AG04449 (cell line): ENCODE measurements at regions not wholly inside any gene's neighbourhood (a gene's known extent, or its start where the extent isn't known, plus 50 kb on each side); places are given as distances from the start of the nearest gene placed in this dataset.

Source experiments
- CTCF ChIA-PET: fragments of 350-600 bp; formaldehyde crosslinking; extraction: SDS; loops from one replicate; lab custom pipeline; 2021; ENCODE audit warnings: antibody characterized with exemption; lab: Yijun Ruan, JAX
- POLR2A ChIA-PET: fragments of 400-600, 350-600 bp; formaldehyde crosslinking; extraction: SDS; loops from one replicate; lab custom pipeline; 2020; ENCODE audit warnings: antibody characterized with exemption, inconsistent platforms; lab: Yijun Ruan, JAX
- DNase-seq: peaks from one replicate; pipeline ENCODE4 v3.0.0-alpha.2; 2010; ENCODE audit warnings: low read depth, low spot score
- H3K4me3 ChIP-seq: 2 replicates; pipeline ENCODE4 v1.5.1; 2011; ENCODE audit warnings: low read depth, mild to moderate bottlenecking, control low read depth, low read length
- CTCF ChIP-seq: IDR thresholded peaks from one replicate; pipeline ENCODE4 v1.5.1; 2011; ENCODE audit warnings: mild to moderate bottlenecking, moderate library complexity, low read length, control low read depth, inconsistent platforms; ENCODE audit not compliant: insufficient read depth; ENCODE audit errors: missing control alignments

DNA sequence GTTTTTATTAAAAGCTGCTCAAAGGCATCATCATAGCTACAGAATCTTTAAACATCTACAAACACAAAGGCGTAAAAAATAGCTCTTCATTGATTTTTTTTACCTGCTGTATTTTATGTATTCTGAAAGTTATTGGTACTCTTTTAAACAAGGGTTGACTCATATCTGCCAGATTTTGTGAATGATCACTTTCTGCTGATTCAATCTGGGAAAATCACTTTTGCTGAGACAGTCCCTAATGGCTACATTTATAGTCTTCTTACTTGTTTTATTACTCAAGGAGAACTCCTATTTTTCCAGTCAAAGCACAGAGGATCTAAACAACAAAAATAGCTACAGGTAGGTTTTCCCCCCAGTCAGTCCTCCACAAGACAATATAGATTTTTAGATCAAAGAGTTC, 739.0 kb downstream of the CBLN4 start:
- no peak for DNase-seq
- POLR2A ChIA-PET, result no interaction called here
- no peak for TF ChIP-seq CTCF
- CTCF ChIA-PET, result no interaction called here
- no peak overlapping the region for H3K4me3 ChIP-seq

DNA sequence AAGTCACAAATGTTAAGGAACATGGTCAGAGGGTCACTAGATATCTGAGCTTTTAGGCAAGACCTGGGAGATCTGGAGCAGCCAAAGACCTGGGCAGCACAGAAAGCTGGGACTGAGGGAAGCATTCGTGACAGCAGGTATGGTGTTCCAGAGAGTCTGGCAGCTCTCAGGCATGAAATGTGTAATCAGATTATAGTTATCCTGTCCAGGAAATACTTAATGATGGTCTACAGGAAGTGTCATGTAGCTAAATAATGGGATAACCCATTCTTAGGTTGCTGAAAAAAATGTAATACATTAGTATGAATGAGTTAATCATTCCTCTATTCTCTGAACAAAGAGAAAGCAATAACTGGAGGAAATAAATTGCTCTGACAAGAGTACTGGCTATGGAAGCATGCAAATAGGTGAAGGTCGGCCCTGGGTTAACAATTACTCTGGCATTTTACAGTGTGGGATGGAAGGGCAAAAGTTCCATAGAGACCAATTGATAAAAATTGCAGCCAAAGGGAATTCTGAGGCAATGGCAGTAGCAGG, 740.5 kb downstream of the CBLN4 start:
- H3K4me3 ChIP-seq, result no peak overlapping the region
- no peak for DNase-seq
- no peak for TF ChIP-seq CTCF
- POLR2A ChIA-PET, result no interaction called here
- CTCF ChIA-PET, result no interaction called here

DNA sequence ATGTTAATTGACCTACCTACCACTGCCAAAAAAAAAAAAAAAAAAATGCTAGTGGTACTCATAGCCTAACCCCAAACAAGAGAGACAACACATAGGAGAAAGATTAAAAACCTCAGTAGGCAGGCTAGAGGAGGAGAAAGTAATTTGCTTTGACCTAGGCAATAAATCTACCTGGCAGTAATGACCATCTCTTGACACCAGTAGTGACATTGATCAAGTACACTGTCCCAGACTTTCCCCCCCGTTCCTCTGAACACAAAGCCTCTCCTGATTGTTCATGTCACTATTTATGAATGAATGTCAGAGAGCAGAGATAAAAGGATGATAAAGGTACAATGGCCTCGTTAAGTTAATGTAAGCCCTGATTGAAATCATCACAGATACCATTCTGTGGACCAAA, 746.8 kb downstream of the CBLN4 start:
- TF ChIP-seq CTCF, result no peak
- CTCF ChIA-PET, result no interaction called here
- H3K4me3 ChIP-seq, result no peak overlapping the region
- no peak for DNase-seq
- POLR2A ChIA-PET, result no interaction called here

GRCh38 chr20:55255016-55255415, 750.3 kb downstream of the CBLN4 start:
- ChIA-PET CTCF (interaction anchor here (0.6 kb wide), 1 partner anchor 1096 kb away, joined by 4 read pairs; no protein-coding TSS in a partner anchor), POLR2A (no interaction called here)
- DNase-seq, result no peak
- TF ChIP-seq CTCF, result no peak
- no peak overlapping the region for H3K4me3 ChIP-seq

DNA sequence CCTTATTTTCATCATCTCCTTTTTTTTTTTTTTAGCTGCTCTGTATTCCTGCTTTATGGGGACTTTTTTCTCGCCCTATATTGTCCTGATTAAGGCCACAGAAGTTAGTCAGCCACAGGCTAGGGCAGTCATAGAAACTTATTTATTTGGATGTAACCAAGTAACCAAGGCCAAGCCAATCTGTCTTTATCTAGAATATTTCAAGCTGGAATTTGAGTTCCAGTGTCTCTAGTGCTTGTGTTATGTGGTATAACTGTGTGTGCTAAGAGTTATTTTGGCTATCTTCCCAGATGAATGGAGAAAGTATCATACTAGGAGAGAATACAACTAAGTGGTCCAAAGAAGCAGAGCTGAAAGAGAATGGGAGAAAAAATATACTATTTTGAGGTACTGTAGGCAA, 751.5 kb downstream of the CBLN4 start:
- no peak overlapping the region for H3K4me3 ChIP-seq
- TF ChIP-seq CTCF, result no peak
- no peak for DNase-seq
- CTCF ChIA-PET, result no interaction called here
- POLR2A ChIA-PET, result no interaction called here

GRCh38 chr20:55252521-55252920, 752.8 kb downstream of the CBLN4 start:
- H3K4me3 ChIP-seq, result no peak overlapping the region

More at GRCh38 chr20:55252521-55252920, 752.8 kb downstream of the CBLN4 start:
- ChIA-PET POLR2A (no interaction called here), CTCF (no interaction called here)
- DNase-seq, result no peak
- TF ChIP-seq CTCF, result no peak
